Endothelial cell (in vitro differentiated cells): ENCODE measurements at regions not wholly inside any gene's neighbourhood (a gene's known extent, or its start where the extent isn't known, plus 50 kb on each side); places are given as distances from the start of the nearest gene placed in this dataset.
"Not testable (repeated sequence)": the region's sequence is repeated elsewhere in the genome, so short reads cannot be mapped to it uniquely, and the experiment has no call there.

ENCODE experiments used
- DNase-seq: peaks from one replicate; pipeline ENCODE4 v3.0.0; 2021; ENCODE audit warnings: low spot score
- H3K27ac Mint-ChIP-seq: one replicate; pipeline ENCODE4 v1.8.0; 2021; ENCODE audit warnings: mixed read lengths, inconsistent platforms; ENCODE audit not compliant: unreplicated experiment
- H3K27me3 Mint-ChIP-seq: one replicate; pipeline ENCODE4 v1.8.0; 2021; ENCODE audit warnings: mild to moderate bottlenecking, moderate library complexity, mixed read lengths, inconsistent platforms; ENCODE audit not compliant: unreplicated experiment
- H3K36me3 Mint-ChIP-seq: one replicate; pipeline ENCODE4 v1.8.0; 2021; ENCODE audit warnings: mild to moderate bottlenecking, low read depth, mixed read lengths, inconsistent platforms; ENCODE audit not compliant: unreplicated experiment
- H3K4me1 Mint-ChIP-seq: one replicate; pipeline ENCODE4 v1.8.0; 2021; ENCODE audit warnings: mild to moderate bottlenecking, mixed read lengths, inconsistent platforms; ENCODE audit not compliant: unreplicated experiment
- H3K4me3 Mint-ChIP-seq: one replicate; pipeline ENCODE4 v1.8.0; 2021; ENCODE audit warnings: mild to moderate bottlenecking, mixed read lengths, inconsistent platforms; ENCODE audit not compliant: unreplicated experiment
- H3K9me3 Mint-ChIP-seq: one replicate; pipeline ENCODE4 v1.8.0; 2021; ENCODE audit warnings: mixed read lengths, inconsistent platforms; ENCODE audit not compliant: unreplicated experiment
- CTCF ChIP-seq: fragments of 200-600 bp; sonication (generic); IDR thresholded peaks from one replicate; pipeline ENCODE4 v1.5.0; 2021; ENCODE audit warnings: antibody characterized with exemption; ENCODE audit not compliant: unreplicated experiment

- Mint-ChIP-seq H3K27ac (no peak overlapping the region), H3K27me3 (no peaks in the 10 kb centered on the region), H3K9me3 (no peaks in the 10 kb centered on the region), H3K4me1 (peaks cover 3% of the 10 kb centered on the region), H3K4me3 (no peak overlapping the region), H3K36me3 (no peaks in the 10 kb centered on the region)
- no peak for DNase-seq
- no peak for TF ChIP-seq CTCF
These were observed 57.6 kb upstream of the ATP2B1 start for GRCh38 chr12:89765959-89766824.

GRCh38 chr12:89764164-89764563 lies 55.5 kb upstream of the ATP2B1 start:
- not testable (repeated sequence) for H3K4me1 Mint-ChIP-seq, H3K4me3 Mint-ChIP-seq, DNase-seq, H3K36me3 Mint-ChIP-seq, H3K9me3 Mint-ChIP-seq, H3K27ac Mint-ChIP-seq, H3K27me3 Mint-ChIP-seq

GRCh38 chr12:89762498-89763170 lies 54.0 kb upstream of the ATP2B1 start:
- no peaks in the 10 kb centered on the region for H3K9me3 Mint-ChIP-seq
- no peak for TF ChIP-seq CTCF
- no peaks in the 10 kb centered on the region for H3K36me3 Mint-ChIP-seq
- no peak overlapping the region for H3K4me3 Mint-ChIP-seq
- H3K4me1 Mint-ChIP-seq = peaks cover 3% of the 10 kb centered on the region
- DNase-seq = no peak
- no peak overlapping the region for H3K27ac Mint-ChIP-seq
- no peaks in the 10 kb centered on the region for H3K27me3 Mint-ChIP-seq

GRCh38 chr12:89760783-89761182 lies 52.1 kb upstream of the ATP2B1 start:
- H3K4me1 Mint-ChIP-seq = no peaks in the 10 kb centered on the region
- no peaks in the 10 kb centered on the region for H3K9me3 Mint-ChIP-seq
- no peak overlapping the region for H3K27ac Mint-ChIP-seq
- no peak for TF ChIP-seq CTCF
- H3K36me3 Mint-ChIP-seq = no peaks in the 10 kb centered on the region
- no peak overlapping the region for H3K4me3 Mint-ChIP-seq
- H3K27me3 Mint-ChIP-seq = no peaks in the 10 kb centered on the region
- no peak for DNase-seq
